Body of pancreas (tissue), 4 donors: ENCODE measurements at regions not wholly inside any gene's neighbourhood (a gene's known extent, or its start where the extent isn't known, plus 50 kb on each side); places are given as distances from the start of the nearest gene placed in this dataset.

Source experiments
- CTCF ChIP-seq, 7 experiments: fragments of 450-650 bp in 4 of 7; fragments of 200-600 bp in 3 of 7; sonication (generic) in 3 of 7; IDR thresholded peaks; one replicate each; pipeline ENCODE4 v1.5.1; 2016 to 2019; ENCODE audit warnings: antibody characterized with exemption in 7 of 7
- POLR2A ChIP-seq, 3 donors: fragments of 450-650 bp; IDR thresholded peaks; one replicate each; pipeline ENCODE4 v1.6.1; 2016; ENCODE audit warnings: antibody characterized with exemption in 3 of 3, mild to moderate bottlenecking in 2 of 3

- no peak for TF ChIP-seq CTCF (IDR thresholded peaks at IDR 0.05)
- no peak for TF ChIP-seq POLR2A (IDR thresholded peaks at IDR 0.05)
These were observed 140.4 kb downstream of the ATP6V1G3 start for GRCh38 chr1:198400063-198400462.
